ENCODE measurements at regions not wholly inside any gene's neighbourhood (a gene's known extent, or its start where the extent isn't known, plus 50 kb on each side); places are given as distances from the start of the nearest gene placed in this dataset.

- H3K27ac ChIP-seq (ENCODE audit: low read length): no peak overlapping the region
- no peaks in the 10 kb centered on the region for H3K36me3 ChIP-seq (ENCODE audit: control insufficient read depth in 1 of 2, insufficient read depth in 2 of 2, low read length in 2 of 2)
- peaks cover 17% of the 10 kb centered on the region for H3K27me3 ChIP-seq (ENCODE audit: low read depth, low read length)
- no peaks in the 10 kb centered on the region for H3K9me3 ChIP-seq (ENCODE audit: control insufficient read depth in 1 of 2, low read length in 2 of 2)
- H3K4me1 ChIP-seq (ENCODE audit: control insufficient read depth in 1 of 2, insufficient read depth in 2 of 2, low read length in 2 of 2): peaks cover 5 to 35% of the 10 kb centered on the region in 2 donors
- peak overlapping the region; percentile 35 to 66 for H3K4me3 ChIP-seq (ENCODE audit: low read depth in 1 of 2, low read length in 2 of 2)
Measured at GRCh38 chr6:166008441-166009369, 158.9 kb downstream of the TBXT start.

- Histone ChIP-seq H3K27me3 (ENCODE audit: low read depth, low read length) (peaks cover 17% of the 10 kb centered on the region), H3K36me3 (ENCODE audit: control insufficient read depth in 1 of 2, insufficient read depth in 2 of 2, low read length in 2 of 2) (no peaks in the 10 kb centered on the region), H3K9me3 (ENCODE audit: control insufficient read depth in 1 of 2, low read length in 2 of 2) (no peaks in the 10 kb centered on the region), H3K27ac (ENCODE audit: low read length) (no peak overlapping the region), H3K4me1 (ENCODE audit: control insufficient read depth in 1 of 2, insufficient read depth in 2 of 2, low read length in 2 of 2) (peaks cover 5 to 35% of the 10 kb centered on the region in 2 donors), H3K4me3 (ENCODE audit: low read depth in 1 of 2, low read length in 2 of 2) (peak overlapping the region; percentile 32 to 66)
Measured at GRCh38 chr6:166007349-166008263, 160.0 kb downstream of the TBXT start.

GRCh38 chr6:166006900-166007301 lies 160.8 kb downstream of the TBXT start:
- peaks cover 5 to 35% of the 10 kb centered on the region in 2 donors for H3K4me1 ChIP-seq (ENCODE audit: control insufficient read depth in 1 of 2, insufficient read depth in 2 of 2, low read length in 2 of 2)
- no peaks in the 10 kb centered on the region for H3K9me3 ChIP-seq (ENCODE audit: control insufficient read depth in 1 of 2, low read length in 2 of 2)
- H3K36me3 ChIP-seq (ENCODE audit: control insufficient read depth in 1 of 2, insufficient read depth in 2 of 2, low read length in 2 of 2): no peaks in the 10 kb centered on the region
- H3K27me3 ChIP-seq (ENCODE audit: low read depth, low read length): peaks cover 17% of the 10 kb centered on the region
- no peak overlapping the region for H3K27ac ChIP-seq (ENCODE audit: low read length)
- peak overlapping the region; percentile 32 to 64 for H3K4me3 ChIP-seq (ENCODE audit: low read depth in 1 of 2, low read length in 2 of 2)

GRCh38 chr6:166005944-166006899 lies 161.4 kb downstream of the TBXT start:
- H3K4me1 ChIP-seq (ENCODE audit: control insufficient read depth in 1 of 2, insufficient read depth in 2 of 2, low read length in 2 of 2): peaks cover 5 to 35% of the 10 kb centered on the region in 2 donors
- peaks cover 17% of the 10 kb centered on the region for H3K27me3 ChIP-seq (ENCODE audit: low read depth, low read length)
- H3K36me3 ChIP-seq (ENCODE audit: control insufficient read depth in 1 of 2, insufficient read depth in 2 of 2, low read length in 2 of 2): no peaks in the 10 kb centered on the region
- H3K4me3 ChIP-seq (ENCODE audit: low read depth in 1 of 2, low read length in 2 of 2): peak overlapping the region; percentile 32 to 64
- no peaks in the 10 kb centered on the region for H3K9me3 ChIP-seq (ENCODE audit: control insufficient read depth in 1 of 2, low read length in 2 of 2)
- peak overlapping the region; percentile 75 for H3K27ac ChIP-seq (ENCODE audit: low read length)

GRCh38 chr6:166005401-166005943 lies 162.2 kb downstream of the TBXT start:
- Histone ChIP-seq H3K4me3 (ENCODE audit: low read depth in 1 of 2, low read length in 2 of 2) (peak overlapping the region; percentile 18 to 64), H3K27ac (ENCODE audit: low read length) (peak overlapping the region; percentile 75), H3K9me3 (ENCODE audit: control insufficient read depth in 1 of 2, low read length in 2 of 2) (no peaks in the 10 kb centered on the region), H3K4me1 (ENCODE audit: control insufficient read depth in 1 of 2, insufficient read depth in 2 of 2, low read length in 2 of 2) (peaks cover 5 to 35% of the 10 kb centered on the region in 2 donors), H3K27me3 (ENCODE audit: low read depth, low read length) (peaks cover 17% of the 10 kb centered on the region), H3K36me3 (ENCODE audit: control insufficient read depth in 1 of 2, insufficient read depth in 2 of 2, low read length in 2 of 2) (no peaks in the 10 kb centered on the region)

- Histone ChIP-seq H3K4me3 (ENCODE audit: low read depth in 1 of 2, low read length in 2 of 2) (peak overlapping the region in 1 of 2 donors; percentile 64), H3K9me3 (ENCODE audit: control insufficient read depth in 1 of 2, low read length in 2 of 2) (no peaks in the 10 kb centered on the region), H3K36me3 (ENCODE audit: control insufficient read depth in 1 of 2, insufficient read depth in 2 of 2, low read length in 2 of 2) (no peaks in the 10 kb centered on the region), H3K27ac (ENCODE audit: low read length) (peak overlapping the region; percentile 50), H3K27me3 (ENCODE audit: low read depth, low read length) (peaks cover 17% of the 10 kb centered on the region), H3K4me1 (ENCODE audit: control insufficient read depth in 1 of 2, insufficient read depth in 2 of 2, low read length in 2 of 2) (peaks cover 5 to 33% of the 10 kb centered on the region in 2 donors)
Measured at GRCh38 chr6:166004876-166005275, 162.8 kb downstream of the TBXT start.

- no peak overlapping the region for H3K27ac ChIP-seq (ENCODE audit: low read length)
- no peak overlapping the region for H3K4me3 ChIP-seq (ENCODE audit: low read depth in 1 of 2, low read length in 2 of 2)
- H3K4me1 ChIP-seq (ENCODE audit: control insufficient read depth in 1 of 2, insufficient read depth in 2 of 2, low read length in 2 of 2): peaks cover 5 to 29% of the 10 kb centered on the region in 2 donors
- H3K27me3 ChIP-seq (ENCODE audit: low read depth, low read length): peaks cover 17% of the 10 kb centered on the region
- H3K36me3 ChIP-seq (ENCODE audit: control insufficient read depth in 1 of 2, insufficient read depth in 2 of 2, low read length in 2 of 2): no peaks in the 10 kb centered on the region
- H3K9me3 ChIP-seq (ENCODE audit: control insufficient read depth in 1 of 2, low read length in 2 of 2): no peaks in the 10 kb centered on the region
Measured at GRCh38 chr6:166004471-166004870, 163.2 kb downstream of the TBXT start.

- H3K27ac ChIP-seq (ENCODE audit: low read length): no peak overlapping the region
- H3K36me3 ChIP-seq (ENCODE audit: control insufficient read depth in 1 of 2, insufficient read depth in 2 of 2, low read length in 2 of 2): no peaks in the 10 kb centered on the region
- peaks cover 11% of the 10 kb centered on the region for H3K27me3 ChIP-seq (ENCODE audit: low read depth, low read length)
- H3K4me1 ChIP-seq (ENCODE audit: control insufficient read depth in 1 of 2, insufficient read depth in 2 of 2, low read length in 2 of 2): peaks cover 5 to 20% of the 10 kb centered on the region in 2 donors
- no peaks in the 10 kb centered on the region for H3K9me3 ChIP-seq (ENCODE audit: control insufficient read depth in 1 of 2, low read length in 2 of 2)
- H3K4me3 ChIP-seq (ENCODE audit: low read depth in 1 of 2, low read length in 2 of 2): no peak overlapping the region
Measured at GRCh38 chr6:166003569-166003968, 164.1 kb downstream of the TBXT start.

GRCh38 chr6:166001359-166001758 lies 166.3 kb downstream of the TBXT start:
- Histone ChIP-seq H3K4me3 (ENCODE audit: low read depth in 1 of 2, low read length in 2 of 2) (no peak overlapping the region), H3K9me3 (ENCODE audit: control insufficient read depth in 1 of 2, low read length in 2 of 2) (no peaks in the 10 kb centered on the region), H3K27me3 (ENCODE audit: low read depth, low read length) (no peaks in the 10 kb centered on the region), H3K36me3 (ENCODE audit: control insufficient read depth in 1 of 2, insufficient read depth in 2 of 2, low read length in 2 of 2) (no peaks in the 10 kb centered on the region), H3K4me1 (ENCODE audit: control insufficient read depth in 1 of 2, insufficient read depth in 2 of 2, low read length in 2 of 2) (no peaks in the 10 kb centered on the region), H3K27ac (ENCODE audit: low read length) (no peak overlapping the region)

GRCh38 chr6:165999279-165999678 lies 168.4 kb downstream of the TBXT start:
- Histone ChIP-seq H3K4me3 (ENCODE audit: low read depth in 1 of 2, low read length in 2 of 2) (no peak overlapping the region), H3K27ac (ENCODE audit: low read length) (no peak overlapping the region), H3K9me3 (ENCODE audit: control insufficient read depth in 1 of 2, low read length in 2 of 2) (no peaks in the 10 kb centered on the region), H3K4me1 (ENCODE audit: control insufficient read depth in 1 of 2, insufficient read depth in 2 of 2, low read length in 2 of 2) (no peaks in the 10 kb centered on the region), H3K36me3 (ENCODE audit: control insufficient read depth in 1 of 2, insufficient read depth in 2 of 2, low read length in 2 of 2) (no peaks in the 10 kb centered on the region), H3K27me3 (ENCODE audit: low read depth, low read length) (no peaks in the 10 kb centered on the region)

Measured in muscle layer of duodenum (tissue), 2 donors.